GM21825 (cell line): ENCODE measurements at regions not wholly inside any gene's neighbourhood (a gene's known extent, or its start where the extent isn't known, plus 50 kb on each side); places are given as distances from the start of the nearest gene placed in this dataset.
"Not testable (repeated sequence)": the region's sequence is repeated elsewhere in the genome, so short reads cannot be mapped to it uniquely, and the experiment has no call there.

Source experiments
- ATAC-seq: cut with Tn5 transposase; IDR thresholded peaks from one replicate; pipeline ENCODE4 v1.9.1; 2021; ENCODE audit warnings: mild to moderate bottlenecking, moderate library complexity; ENCODE audit not compliant: unreplicated experiment

- no peak for ATAC-seq
Observed at GRCh38 chr12:131386781-131387180, 324.1 kb upstream of the SFSWAP start.

DNA sequence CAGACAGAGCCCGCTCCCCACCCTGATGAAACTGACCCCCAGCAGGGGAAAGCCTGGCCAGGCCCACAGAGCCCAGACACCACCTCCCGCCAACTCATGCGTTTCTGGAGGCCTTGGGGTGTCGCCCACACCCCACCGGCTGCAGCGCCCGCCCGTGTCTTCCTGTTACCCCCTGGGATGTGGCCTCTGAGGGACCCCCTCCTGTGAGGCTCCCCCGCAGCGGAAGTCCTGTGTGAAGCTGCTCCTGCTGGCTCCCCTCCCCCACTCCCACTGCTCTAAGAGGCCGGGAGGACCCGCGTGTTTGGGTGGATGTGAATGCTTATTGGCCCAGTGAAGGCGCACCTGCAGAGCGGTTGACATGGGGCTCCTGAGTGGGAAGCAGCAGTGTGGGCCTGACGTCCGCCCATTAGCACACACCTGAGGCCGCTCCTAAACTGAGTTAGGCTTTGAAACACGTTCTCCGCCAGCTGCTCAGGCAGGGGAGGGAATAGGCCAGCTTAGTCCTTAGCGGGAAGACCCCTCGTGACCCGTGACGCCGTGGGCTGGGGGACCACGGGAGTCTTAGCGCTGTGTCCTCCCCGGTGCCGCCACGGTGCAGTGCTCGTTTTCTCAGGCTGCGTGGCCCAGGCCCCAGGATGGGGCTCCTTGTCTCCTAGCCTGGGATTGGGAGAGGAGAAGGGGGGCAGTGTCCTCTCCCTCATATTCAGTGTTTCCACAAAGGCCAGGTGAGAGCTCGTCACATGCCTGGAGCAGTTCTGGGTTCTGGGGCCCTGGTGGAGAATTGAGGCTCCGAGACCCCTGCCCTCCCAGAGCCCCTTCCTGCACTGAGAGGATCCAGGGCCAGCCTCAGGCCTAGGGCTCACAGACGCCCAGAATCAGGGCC lies 323.4 kb upstream of the SFSWAP start:
- no peak for ATAC-seq

DNA sequence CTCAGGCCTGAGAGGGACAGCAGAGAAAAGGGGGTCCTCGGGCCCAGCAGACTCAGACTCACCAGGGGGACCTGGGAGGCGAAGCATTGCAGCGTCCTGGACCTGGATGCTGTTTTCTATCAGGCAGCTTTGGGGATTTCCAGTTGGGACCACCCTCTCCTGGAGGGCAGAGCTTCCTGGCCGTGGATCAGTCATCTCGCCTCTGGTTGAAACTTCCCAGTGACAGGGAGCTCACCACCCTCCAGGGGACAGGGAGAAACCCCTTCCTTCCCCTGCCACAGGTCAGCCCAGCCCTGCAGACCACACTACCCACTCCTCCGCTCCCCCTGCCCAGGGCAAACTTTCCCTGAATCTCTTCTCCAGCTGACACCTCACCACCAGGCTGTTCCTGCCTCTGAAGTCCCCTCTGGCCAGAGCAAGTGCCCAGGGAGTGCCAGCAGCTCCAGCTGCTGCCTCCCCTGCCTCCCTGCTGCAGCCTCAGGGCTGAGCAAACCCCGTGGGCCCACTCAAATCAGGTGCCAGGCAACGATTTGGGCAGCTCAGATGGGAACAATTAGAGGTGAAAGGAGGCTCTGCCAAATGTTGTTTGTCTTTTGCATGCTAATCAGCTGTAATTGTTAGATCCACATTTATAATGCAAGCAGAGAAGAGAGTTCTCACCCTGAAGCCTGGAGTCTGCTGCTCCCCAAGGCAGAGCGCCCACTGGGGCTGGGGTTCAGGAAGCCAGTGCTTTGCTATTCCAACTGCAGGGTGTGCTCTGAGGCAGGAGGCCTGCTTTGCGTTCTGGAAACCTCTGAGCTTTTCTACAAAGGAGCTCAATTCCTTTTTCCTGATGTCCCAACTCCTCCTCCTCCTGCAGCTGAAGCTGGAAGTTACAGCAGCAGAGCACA lies 322.5 kb upstream of the SFSWAP start:
- not testable (repeated sequence) for ATAC-seq

- no peak for ATAC-seq
Observed at GRCh38 chr12:131389054-131390013, 321.6 kb upstream of the SFSWAP start.

DNA sequence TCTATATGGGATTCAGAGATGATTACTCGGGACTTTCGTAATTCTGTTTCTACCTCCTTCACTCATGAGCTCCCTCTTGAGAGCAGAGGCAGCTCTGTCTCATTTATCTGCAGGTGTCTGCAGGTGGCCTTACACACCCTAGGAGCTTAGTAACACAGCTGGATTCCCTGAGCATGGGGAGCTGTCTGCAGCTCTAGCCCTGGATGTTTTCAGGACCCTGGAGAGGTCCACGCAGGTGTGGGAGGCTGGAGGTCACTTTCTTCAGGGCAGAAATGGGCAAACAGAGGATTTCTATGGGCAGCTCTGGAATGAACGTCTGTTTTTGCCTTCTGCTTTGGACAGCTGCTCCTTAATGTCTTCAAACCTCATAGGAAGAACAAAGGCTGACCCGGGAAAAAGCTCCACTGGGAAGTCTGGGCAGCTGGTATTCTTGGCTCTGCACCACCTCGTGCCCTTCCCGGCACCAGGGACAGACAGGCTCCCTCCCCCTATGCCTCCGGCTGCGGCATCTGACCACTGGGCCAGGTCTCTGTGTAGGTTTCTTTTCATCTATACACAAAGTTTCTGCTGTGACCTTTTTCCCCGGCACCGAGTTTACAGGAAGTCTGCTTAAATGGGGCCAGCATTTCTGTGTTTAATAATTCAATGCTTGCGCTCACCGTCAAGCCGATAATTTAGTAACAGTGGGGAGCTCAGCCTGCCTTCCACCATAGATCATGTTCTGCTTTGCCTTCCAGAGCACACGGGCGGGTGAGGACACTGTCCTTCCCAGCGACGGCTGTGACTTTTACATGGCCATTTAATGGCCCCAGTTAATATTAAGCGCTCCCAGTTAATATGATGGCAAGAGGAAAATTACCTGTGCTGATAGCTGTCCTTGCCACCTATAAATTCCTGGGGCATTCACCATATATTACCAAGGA lies 320.2 kb upstream of the SFSWAP start:
- no peak for ATAC-seq

DNA sequence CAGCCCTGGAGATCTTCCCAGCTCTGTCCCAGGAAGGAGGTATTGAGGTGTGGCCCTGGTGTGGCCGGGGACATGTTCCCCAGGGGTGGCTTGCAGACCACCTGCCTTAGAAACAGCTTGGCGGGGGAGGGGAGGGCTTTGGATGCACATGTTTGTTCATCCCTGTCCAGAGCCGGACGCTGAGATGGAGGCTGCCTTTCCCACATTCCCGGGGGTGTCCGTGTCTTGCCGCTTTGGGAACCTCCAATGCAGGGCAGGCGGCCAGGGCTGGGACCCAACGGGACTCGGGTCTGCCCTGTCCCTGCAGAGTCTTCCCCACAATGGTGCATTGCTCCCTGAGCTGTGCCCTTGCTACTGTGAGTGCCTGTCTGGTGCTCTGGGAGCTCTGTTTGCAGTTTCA lies 319.5 kb upstream of the SFSWAP start:
- ATAC-seq: no peak

DNA sequence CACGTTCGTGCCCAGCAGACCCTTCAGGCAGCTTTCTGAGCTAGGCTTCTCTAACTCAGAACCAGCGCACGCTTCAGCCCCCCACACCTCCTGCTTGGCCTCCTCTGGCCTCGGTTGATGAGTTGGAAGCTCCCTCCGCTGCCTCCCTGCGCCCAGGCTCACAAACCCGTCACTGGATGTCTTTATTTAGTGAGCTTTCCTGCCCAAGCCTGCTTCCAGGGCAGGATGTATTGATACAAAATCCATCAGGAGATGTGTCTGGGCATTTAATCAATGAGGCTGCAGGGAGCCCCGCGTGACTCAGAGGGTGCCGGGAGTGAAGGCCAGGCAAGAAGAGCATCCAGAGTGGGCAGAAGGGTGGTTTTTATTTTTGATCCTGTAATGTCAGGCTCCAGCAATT lies 316.1 kb upstream of the SFSWAP start:
- not testable (repeated sequence) for ATAC-seq

GRCh38 chr12:131395209-131395684 lies 315.6 kb upstream of the SFSWAP start:
- ATAC-seq: not testable (repeated sequence)

DNA sequence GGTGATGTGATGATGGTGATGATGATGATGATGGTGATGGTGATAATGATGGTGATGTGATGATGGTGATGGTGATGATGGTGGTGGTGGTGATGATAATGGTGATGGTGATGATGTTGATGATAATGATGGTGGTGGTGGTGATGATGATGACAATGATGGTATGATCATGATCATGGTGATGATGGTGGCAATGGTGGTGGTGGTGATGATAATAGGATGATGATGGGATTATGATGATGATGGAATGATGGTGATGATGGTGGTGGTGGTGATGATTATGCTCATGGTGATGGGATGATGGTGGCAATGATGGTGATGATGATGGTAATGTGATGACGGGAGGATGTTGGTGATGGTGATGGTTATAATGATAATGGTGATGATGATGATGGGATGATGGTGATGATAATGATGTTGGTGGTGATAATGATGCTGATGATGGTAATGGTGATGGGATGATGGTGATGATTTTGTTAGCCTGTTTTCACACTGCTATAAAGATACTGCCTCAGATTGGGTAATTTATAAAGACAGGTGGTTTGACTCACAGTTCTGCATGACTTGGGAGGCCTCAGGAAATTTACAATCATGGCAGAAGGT lies 314.8 kb upstream of the SFSWAP start:
- no peak for ATAC-seq

DNA sequence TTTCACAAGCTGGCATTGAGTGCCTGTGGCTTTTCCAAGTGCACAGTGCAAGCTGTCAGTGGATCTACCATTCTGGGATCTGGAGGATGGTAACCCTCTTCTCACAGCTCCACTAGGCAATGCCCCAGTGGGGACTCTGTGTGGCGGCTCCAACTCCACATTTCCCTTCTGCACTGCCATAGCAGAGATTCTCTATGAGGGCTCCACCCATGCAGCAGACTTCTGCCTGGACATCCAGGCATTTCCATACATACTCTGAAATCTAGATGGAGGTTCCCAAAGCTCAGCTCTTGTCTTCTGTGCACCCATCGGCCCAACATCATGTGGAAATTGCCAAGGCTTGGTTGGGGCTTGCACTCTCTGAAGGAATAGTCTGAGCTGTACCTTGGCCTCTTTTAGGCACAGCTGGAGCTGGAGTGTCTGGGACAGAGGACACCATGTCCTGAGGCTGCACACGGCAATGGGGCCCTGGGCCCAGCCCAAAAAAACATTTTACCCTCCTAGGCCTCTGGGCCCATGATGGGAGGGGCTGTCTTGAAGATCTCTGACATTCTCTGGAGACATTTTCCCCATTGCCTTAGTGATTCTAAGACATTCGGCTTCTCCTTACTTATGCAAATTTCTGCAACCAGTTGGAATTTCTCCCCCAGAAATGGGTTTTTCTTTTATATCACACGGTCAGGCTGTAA lies 313.3 kb upstream of the SFSWAP start:
- no peak for ATAC-seq

GRCh38 chr12:131399000-131399399 lies 311.9 kb upstream of the SFSWAP start:
- ATAC-seq: no peak

- not testable (repeated sequence) for ATAC-seq
Observed at GRCh38 chr12:131400668-131401294, 310.1 kb upstream of the SFSWAP start.

DNA sequence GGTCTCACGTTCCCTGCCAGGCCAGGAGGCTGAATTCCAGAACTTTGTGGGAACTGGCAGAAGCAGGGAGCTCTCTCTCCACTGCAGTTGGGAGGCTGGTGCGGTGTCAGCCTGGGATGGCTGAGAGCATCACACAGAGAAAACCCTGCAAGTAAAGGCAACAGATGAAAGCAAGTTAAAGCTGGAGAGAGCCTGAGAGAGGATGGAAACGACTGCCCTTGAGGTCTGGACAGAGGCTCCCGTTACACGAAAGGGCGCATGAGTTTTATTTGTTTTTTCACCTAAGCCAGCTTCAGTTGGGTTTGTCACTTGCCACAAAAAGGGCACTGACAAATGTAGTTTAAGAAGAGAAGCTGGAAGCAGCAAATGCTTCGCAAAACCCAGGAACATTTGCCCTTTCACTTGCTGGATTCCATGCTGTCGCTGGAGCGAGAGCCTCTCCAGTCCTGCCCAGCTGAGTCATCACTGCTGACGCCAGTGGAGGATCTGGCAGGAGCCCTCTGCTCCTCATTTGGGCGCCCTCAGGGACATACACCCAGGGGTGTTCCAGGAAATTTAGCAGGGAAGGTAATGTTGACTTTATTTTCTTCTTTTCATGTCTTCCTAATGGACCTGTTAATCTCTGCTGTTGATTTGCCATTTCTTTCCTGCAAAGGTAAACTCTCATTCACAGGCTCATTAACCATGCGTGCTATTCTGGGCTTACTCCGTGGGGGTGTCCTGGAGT lies 308.8 kb upstream of the SFSWAP start:
- ATAC-seq: not testable (repeated sequence)

DNA sequence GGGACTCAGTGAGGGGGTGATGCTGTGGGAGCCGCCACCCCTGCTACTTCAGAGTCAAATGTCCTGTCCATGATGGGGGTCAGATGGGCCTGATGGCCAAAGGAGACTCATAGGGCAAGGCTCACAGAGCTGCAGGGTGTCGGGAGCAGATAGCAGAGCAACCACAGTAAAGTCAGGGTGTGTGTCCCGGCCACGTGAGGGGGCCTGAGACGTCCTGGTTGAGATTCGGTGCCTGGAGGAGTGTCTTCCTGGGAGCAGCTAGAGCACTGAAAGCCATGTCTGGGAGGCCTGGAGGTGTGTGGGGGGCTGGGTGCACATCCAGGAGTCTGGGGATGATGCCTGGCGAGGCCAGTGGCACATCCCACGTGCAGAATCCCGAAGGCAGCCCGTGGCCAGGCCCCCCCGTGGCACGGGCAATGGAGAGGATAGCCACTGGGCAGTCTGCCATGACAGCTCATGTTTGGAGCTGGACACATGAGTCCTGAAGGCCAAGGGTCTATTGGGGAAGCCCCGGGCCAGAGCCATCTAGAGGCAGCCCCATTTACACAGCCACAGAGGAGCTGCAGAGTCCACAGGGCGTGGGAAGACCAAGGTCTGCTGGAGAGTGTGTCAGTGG lies 308.0 kb upstream of the SFSWAP start:
- no peak for ATAC-seq

DNA sequence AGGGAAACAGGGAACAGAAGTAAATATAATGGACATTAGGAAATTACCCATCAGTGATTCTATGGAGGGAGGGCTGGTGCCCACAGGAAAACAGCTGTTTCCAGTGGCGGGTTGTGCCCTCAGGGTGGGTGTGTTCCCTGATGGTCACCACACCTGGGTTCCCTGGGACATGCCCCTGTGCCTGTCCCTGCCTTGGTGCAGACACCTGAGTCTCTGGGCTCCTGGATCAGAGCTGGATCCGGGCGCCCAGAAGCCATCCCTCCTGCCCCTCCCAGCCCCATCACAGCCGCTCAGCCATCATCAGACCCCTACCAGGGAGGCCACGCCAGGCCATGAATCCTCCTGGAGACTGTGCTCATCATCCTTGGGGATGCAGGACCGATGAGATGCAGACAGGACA lies 307.2 kb upstream of the SFSWAP start:
- ATAC-seq: no peak

DNA sequence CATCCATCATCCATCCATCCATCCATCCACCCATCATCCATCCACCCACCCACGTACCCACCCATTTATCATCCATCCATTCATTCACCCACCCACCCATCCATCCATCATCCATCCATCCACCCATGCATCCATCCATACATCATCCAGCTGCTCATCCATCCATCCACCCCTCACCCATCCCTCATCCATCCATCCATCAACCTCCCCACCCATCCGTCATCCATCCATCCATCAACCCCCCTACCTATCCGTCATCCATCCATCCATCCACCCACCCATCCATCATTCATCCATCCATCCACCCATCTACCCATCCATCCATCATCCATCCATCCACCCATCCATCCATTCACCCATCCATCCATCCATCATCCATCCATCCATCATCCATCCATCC lies 306.2 kb upstream of the SFSWAP start:
- no peak for ATAC-seq
